A549 (cell line): ENCODE measurements at regions not wholly inside any gene's neighbourhood (a gene's known extent, or its start where the extent isn't known, plus 50 kb on each side); places are given as distances from the start of the nearest gene placed in this dataset.

Experiments used
- ATAC-seq, 2 experiments: fragments of 200-7000 bp in 1 of 2; fragments of >200 bp in 1 of 2; cut with Nextera tagmentation in 1 of 2; cut with Tn5 transposase in 1 of 2; 3 replicates each; pipeline versions ENCODE4 v1.8.0 to v1.9.1; 2018 to 2020; ENCODE audit warnings: mild to moderate bottlenecking in 1 of 2, moderate library complexity in 1 of 2
- CTCF ChIA-PET: fragments of 300-600 bp; sonication (Branson Sonifier 250); formaldehyde crosslinking; extraction: SDS; loops from one replicate; lab custom pipeline; 2021; ENCODE audit warnings: antibody characterized with exemption, inconsistent platforms; lab: Yijun Ruan, JAX
- POLR2A ChIA-PET: fragments of 350-600 bp; formaldehyde crosslinking; extraction: SDS; loops from one replicate; lab custom pipeline; 2021; ENCODE audit warnings: antibody characterized with exemption, inconsistent platforms; lab: Yijun Ruan, JAX
- DNase-seq, 2 experiments: peaks; one replicate each; pipeline versions ENCODE4 v3.0.0 to v3.0.0-alpha.2; 2011 to 2016; ENCODE audit warnings: low read depth in 1 of 2, low spot score in 1 of 2
- FAIRE-seq: peaks from 2 replicates; lab custom pipeline; 2011; peaks lifted over from hg19 to GRCh38; lab: Jason Lieb, UNC
- H3K27ac ChIP-seq, 2 experiments: fragments of >200 bp; sonication (Bioruptor Twin); formaldehyde crosslinking; 3 replicates each; pipeline ENCODE4 v1.5.1; 2016 to 2017
- H3K4me1 ChIP-seq: fragments of >200 bp; sonication (Bioruptor Twin); formaldehyde crosslinking; 3 replicates; pipeline ENCODE4 v1.6.1; 2016
- H3K4me2 ChIP-seq: fragments of >200 bp; sonication (Bioruptor Twin); formaldehyde crosslinking; 3 replicates; pipeline ENCODE4 v1.6.1; 2016
- H3K4me3 ChIP-seq: fragments of >200 bp; sonication (Bioruptor Twin); formaldehyde crosslinking; 3 replicates; pipeline ENCODE4 v1.5.1; 2016
- H3K9me3 ChIP-seq: fragments of >200 bp; sonication (Bioruptor Twin); formaldehyde crosslinking; 3 replicates; pipeline ENCODE4 v1.6.1; 2016
- CEBPB ChIP-seq, 2 experiments: fragments of >200 bp in 1 of 2; sonication (Bioruptor Twin) in 1 of 2; formaldehyde crosslinking in 1 of 2; IDR thresholded peaks; 2 replicates each; pipeline ENCODE4 v1.6.1; 2012 to 2016
- CHD2 ChIP-seq: fragments of 150-350 bp; IDR thresholded peaks from 2 replicates; pipeline ENCODE4 v1.6.1; 2014; ENCODE audit warnings: low read length; ENCODE audit not compliant: partially characterized antibody
- CHD4 ChIP-seq: fragments of 200-600 bp; sonication (generic); IDR thresholded peaks from 2 replicates; pipeline ENCODE4 v1.6.1; 2016; ENCODE audit warnings: antibody characterized with exemption, mild to moderate bottlenecking, borderline replicate concordance
- FOSB ChIP-seq: fragments of 250-450 bp; sonication (Bioruptor Pico); IDR thresholded peaks from 2 replicates; pipeline ENCODE4 v1.5.0; 2020; ENCODE audit warnings: mild to moderate bottlenecking, moderate library complexity
- FOSL2 ChIP-seq, 2 experiments: fragments of 450-650 bp in 1 of 2; fragments of >200 bp in 1 of 2; sonication (Bioruptor Twin) in 1 of 2; formaldehyde crosslinking; IDR thresholded peaks; 2 replicates each; pipeline versions ENCODE4 v1.5.0 to v1.6.1; 2016 to 2020; ENCODE audit warnings: mild to moderate bottlenecking in 1 of 2, moderate library complexity in 1 of 2
- HDAC2 ChIP-seq: fragments of 200-600 bp; sonication (generic); IDR thresholded peaks from 2 replicates; pipeline ENCODE4 v1.6.1; 2016
- HOXB13 ChIP-seq: fragments of 250-450 bp; sonication (Bioruptor Pico); IDR thresholded peaks from 2 replicates; pipeline ENCODE4 v1.5.0; 2020; ENCODE audit warnings: low read depth, mild to moderate bottlenecking, moderate library complexity
- JUNB ChIP-seq: fragments of >200 bp; sonication (Bioruptor Twin); formaldehyde crosslinking; IDR thresholded peaks from 2 replicates; pipeline ENCODE4 v1.6.1; 2016
- KDM5A ChIP-seq: fragments of 200-600 bp; sonication (generic); IDR thresholded peaks from 2 replicates; pipeline ENCODE4 v1.6.1; 2016; ENCODE audit warnings: antibody characterized with exemption, mild to moderate bottlenecking
- MYC ChIP-seq: IDR thresholded peaks from 2 replicates; pipeline ENCODE4 v1.6.1; 2012; ENCODE audit warnings: mild to moderate bottlenecking, inconsistent platforms, low read length, improper control_type of control experiment, borderline replicate concordance
- NFE2L2 ChIP-seq: fragments of 150-350 bp; conservative IDR thresholded peaks from 2 replicates; pipeline ENCODE4 v1.6.1; 2014; ENCODE audit warnings: low read length
- PHF8 ChIP-seq: fragments of 200-600 bp; sonication (generic); IDR thresholded peaks from 2 replicates; pipeline ENCODE4 v1.6.1; 2016; ENCODE audit warnings: low read depth, mild to moderate bottlenecking, antibody characterized with exemption, moderate library complexity, borderline replicate concordance
- RARB ChIP-seq: fragments of 250-450 bp; sonication (Bioruptor Pico); IDR thresholded peaks from 2 replicates; pipeline ENCODE4 v1.8.0; 2021; ENCODE audit warnings: mild to moderate bottlenecking, moderate library complexity
- RCOR1 ChIP-seq: fragments of 150-350 bp; IDR thresholded peaks from 2 replicates; pipeline ENCODE4 v1.6.1; 2014; ENCODE audit warnings: antibody characterized with exemption, low read length, low read depth
- RFX5 ChIP-seq: fragments of 450-650 bp; IDR thresholded peaks from 2 replicates; pipeline ENCODE4 v1.7.1; 2014; ENCODE audit warnings: antibody characterized with exemption, mild to moderate bottlenecking, moderate library complexity
- SMC3 ChIP-seq: fragments of >200 bp; sonication (Bioruptor Twin); formaldehyde crosslinking; IDR thresholded peaks from 3 replicates; pipeline ENCODE4 v1.6.1; 2018; ENCODE audit warnings: inconsistent platforms
- SREBF2 ChIP-seq: fragments of 450-650 bp; IDR thresholded peaks from 2 replicates; pipeline ENCODE4 v1.6.1; 2014; ENCODE audit warnings: mild to moderate bottlenecking, moderate library complexity
- TFCP2L1 ChIP-seq: fragments of 250-450 bp; sonication (Bioruptor Pico); IDR thresholded peaks from 2 replicates; pipeline ENCODE4 v1.5.0; 2021; ENCODE audit warnings: mild to moderate bottlenecking
- TP53 ChIP-seq: fragments of 250-450 bp; sonication (Bioruptor Pico); IDR thresholded peaks from 2 replicates; pipeline ENCODE4 v1.5.0; 2021; ENCODE audit warnings: mild to moderate bottlenecking, moderate library complexity
- ZFP36 ChIP-seq: fragments of 450-650 bp; IDR thresholded peaks from 2 replicates; pipeline ENCODE4 v1.6.1; 2014; ENCODE audit warnings: borderline replicate concordance; ENCODE audit not compliant: partially characterized antibody
- WGBS: methylation state at CpG from one replicate; pipeline ENCODE4 v1.1.6; 2017; ENCODE audit errors: missing lambda C conversion rate; 5-methylcytosine and 5-hydroxymethylcytosine counted together
- TF ChIP-seq, protein P1 (sequence below): fragments of >200 bp; sonication (Bioruptor Twin); formaldehyde crosslinking; IDR thresholded peaks from 3 replicates; pipeline ENCODE4 v1.6.1; 2016
- TF ChIP-seq, protein P2 (sequence below): IDR thresholded peaks from 2 replicates; pipeline ENCODE4 v1.6.1; 2012
- TF ChIP-seq, protein P3 (sequence below): fragments of 250-450 bp; sonication (Bioruptor Pico); IDR thresholded peaks from 2 replicates; pipeline ENCODE4 v1.5.0; 2021; ENCODE audit warnings: mild to moderate bottlenecking, moderate library complexity, borderline replicate concordance
- TF ChIP-seq, protein P4 (sequence below): IDR thresholded peaks from 2 replicates; pipeline ENCODE4 v1.6.1; 2012
- TF ChIP-seq, protein P5 (sequence below): fragments of 200-600 bp; sonication (generic); IDR thresholded peaks from 2 replicates; pipeline ENCODE4 v1.6.1; 2016; ENCODE audit warnings: antibody characterized with exemption, mild to moderate bottlenecking, moderate library complexity

DNA sequence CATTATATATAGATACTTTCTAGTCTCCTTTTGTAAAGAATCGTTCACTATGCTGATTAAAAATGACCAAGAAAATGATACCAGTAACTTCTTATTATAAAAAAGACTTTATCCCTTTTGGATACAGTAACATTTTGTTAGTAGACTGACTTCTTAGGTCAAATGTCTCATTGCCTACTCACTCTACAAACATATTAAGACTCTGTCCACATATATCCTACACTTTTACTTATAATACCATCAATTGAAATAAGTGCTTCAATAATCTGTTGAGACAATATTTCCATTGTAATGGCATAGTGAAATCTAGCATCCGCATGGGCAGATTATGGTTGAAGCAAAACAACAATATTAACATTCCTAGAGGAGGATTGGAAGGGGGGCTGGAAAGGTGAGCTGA, 180.6 kb downstream of the ARL4A start:
- WGBS, result 54% methylated on average over 2 of the region's 2 CpGs
- no peak overlapping the region for H3K27ac ChIP-seq
- FAIRE-seq (no peak), DNase-seq (no peak), ATAC-seq (no peak)
- TF ChIP-seq SMC3 (no peak), PHF8 (no peak), CEBPB (IDR thresholded peaks at IDR 0.05) (no peak), TP53 (CRISPR knock-in tag) (no peak), HDAC2 (no peak), FOSB (CRISPR knock-in tag) (no peak)
- TF ChIP-seq, protein P1, sequence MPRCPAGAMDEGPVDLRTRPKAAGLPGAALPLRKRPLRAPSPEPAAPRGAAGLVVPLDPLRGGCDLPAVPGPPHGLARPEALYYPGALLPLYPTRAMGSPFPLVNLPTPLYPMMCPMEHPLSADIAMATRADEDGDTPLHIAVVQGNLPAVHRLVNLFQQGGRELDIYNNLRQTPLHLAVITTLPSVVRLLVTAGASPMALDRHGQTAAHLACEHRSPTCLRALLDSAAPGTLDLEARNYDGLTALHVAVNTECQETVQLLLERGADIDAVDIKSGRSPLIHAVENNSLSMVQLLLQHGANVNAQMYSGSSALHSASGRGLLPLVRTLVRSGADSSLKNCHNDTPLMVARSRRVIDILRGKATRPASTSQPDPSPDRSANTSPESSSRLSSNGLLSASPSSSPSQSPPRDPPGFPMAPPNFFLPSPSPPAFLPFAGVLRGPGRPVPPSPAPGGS, result no peak
- TF ChIP-seq, protein P2, sequence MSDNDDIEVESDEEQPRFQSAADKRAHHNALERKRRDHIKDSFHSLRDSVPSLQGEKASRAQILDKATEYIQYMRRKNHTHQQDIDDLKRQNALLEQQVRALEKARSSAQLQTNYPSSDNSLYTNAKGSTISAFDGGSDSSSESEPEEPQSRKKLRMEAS, result no peak
- TF ChIP-seq, protein P3, sequence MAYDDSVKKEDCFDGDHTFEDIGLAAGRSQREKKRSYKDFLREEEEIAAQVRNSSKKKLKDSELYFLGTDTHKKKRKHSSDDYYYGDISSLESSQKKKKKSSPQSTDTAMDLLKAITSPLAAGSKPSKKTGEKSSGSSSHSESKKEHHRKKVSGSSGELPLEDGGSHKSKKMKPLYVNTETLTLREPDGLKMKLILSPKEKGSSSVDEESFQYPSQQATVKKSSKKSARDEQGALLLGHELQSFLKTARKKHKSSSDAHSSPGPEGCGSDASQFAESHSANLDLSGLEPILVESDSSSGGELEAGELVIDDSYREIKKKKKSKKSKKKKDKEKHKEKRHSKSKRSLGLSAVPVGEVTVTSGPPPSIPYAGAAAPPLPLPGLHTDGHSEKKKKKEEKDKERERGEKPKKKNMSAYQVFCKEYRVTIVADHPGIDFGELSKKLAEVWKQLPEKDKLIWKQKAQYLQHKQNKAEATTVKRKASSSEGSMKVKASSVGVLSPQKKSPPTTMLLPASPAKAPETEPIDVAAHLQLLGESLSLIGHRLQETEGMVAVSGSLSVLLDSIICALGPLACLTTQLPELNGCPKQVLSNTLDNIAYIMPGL (CRISPR knock-in tag), result no peak
- TF ChIP-seq, protein P4, sequence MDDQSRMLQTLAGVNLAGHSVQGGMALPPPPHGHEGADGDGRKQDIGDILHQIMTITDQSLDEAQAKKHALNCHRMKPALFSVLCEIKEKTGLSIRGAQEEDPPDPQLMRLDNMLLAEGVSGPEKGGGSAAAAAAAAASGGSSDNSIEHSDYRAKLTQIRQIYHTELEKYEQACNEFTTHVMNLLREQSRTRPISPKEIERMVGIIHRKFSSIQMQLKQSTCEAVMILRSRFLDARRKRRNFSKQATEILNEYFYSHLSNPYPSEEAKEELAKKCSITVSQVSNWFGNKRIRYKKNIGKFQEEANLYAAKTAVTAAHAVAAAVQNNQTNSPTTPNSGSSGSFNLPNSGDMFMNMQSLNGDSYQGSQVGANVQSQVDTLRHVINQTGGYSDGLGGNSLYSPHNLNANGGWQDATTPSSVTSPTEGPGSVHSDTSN, result no peak
- no peaks in the 10 kb centered on the region for H3K4me1 ChIP-seq
- CTCF ChIA-PET, result no interaction called here
- H3K9me3 ChIP-seq, result no peaks in the 10 kb centered on the region
- POLR2A ChIA-PET, result no interaction called here
- no peak overlapping the region for H3K4me2 ChIP-seq
- no peak overlapping the region for H3K4me3 ChIP-seq

DNA sequence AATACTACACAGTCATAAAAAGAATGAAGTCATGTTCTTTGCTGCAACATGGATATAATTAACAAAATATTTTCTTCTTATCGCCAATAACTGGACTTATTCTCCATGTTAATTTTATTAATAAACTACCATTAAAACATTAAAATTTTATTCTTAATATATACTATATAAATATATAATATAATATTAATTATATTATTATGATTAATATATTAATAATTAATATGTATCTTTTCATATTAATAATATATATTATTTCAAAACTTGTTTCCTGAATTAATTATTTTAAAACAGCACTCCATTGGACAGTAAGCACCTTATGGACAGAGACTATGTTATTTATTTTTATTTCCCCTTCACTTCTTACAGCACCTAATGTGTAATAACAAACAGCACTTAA, 182.8 kb downstream of the ARL4A start:
- Histone ChIP-seq H3K9me3 (no peaks in the 10 kb centered on the region), H3K4me1 (no peaks in the 10 kb centered on the region), H3K4me3 (no peak overlapping the region), H3K4me2 (no peak overlapping the region), H3K27ac (no peak overlapping the region)
- FAIRE-seq (no peak), DNase-seq (no peak), ATAC-seq (no peak)
- TF ChIP-seq NFE2L2, result no peak
- TF ChIP-seq CHD2, result no peak
- TF ChIP-seq RARB, result no peak
- TF ChIP-seq TFCP2L1 (CRISPR knock-in tag), result no peak
- TF ChIP-seq HDAC2, result no peak
- no peak for TF ChIP-seq SMC3
- TF ChIP-seq CHD4, result no peak
- no peak for TF ChIP-seq ZFP36
- no peak for TF ChIP-seq FOSL2 (IDR thresholded peaks at IDR 0.05)
- TF ChIP-seq FOSL2 (CRISPR knock-in tag; IDR thresholded peaks at IDR 0.05), result no peak
- TF ChIP-seq RCOR1, result no peak
- TF ChIP-seq, protein P4, result no peak
- no peak for TF ChIP-seq HOXB13 (CRISPR knock-in tag)
- TF ChIP-seq KDM5A, result no peak
- no peak for TF ChIP-seq JUNB
- TF ChIP-seq RFX5, result no peak
- TF ChIP-seq MYC, result no peak
- TF ChIP-seq, protein P5, sequence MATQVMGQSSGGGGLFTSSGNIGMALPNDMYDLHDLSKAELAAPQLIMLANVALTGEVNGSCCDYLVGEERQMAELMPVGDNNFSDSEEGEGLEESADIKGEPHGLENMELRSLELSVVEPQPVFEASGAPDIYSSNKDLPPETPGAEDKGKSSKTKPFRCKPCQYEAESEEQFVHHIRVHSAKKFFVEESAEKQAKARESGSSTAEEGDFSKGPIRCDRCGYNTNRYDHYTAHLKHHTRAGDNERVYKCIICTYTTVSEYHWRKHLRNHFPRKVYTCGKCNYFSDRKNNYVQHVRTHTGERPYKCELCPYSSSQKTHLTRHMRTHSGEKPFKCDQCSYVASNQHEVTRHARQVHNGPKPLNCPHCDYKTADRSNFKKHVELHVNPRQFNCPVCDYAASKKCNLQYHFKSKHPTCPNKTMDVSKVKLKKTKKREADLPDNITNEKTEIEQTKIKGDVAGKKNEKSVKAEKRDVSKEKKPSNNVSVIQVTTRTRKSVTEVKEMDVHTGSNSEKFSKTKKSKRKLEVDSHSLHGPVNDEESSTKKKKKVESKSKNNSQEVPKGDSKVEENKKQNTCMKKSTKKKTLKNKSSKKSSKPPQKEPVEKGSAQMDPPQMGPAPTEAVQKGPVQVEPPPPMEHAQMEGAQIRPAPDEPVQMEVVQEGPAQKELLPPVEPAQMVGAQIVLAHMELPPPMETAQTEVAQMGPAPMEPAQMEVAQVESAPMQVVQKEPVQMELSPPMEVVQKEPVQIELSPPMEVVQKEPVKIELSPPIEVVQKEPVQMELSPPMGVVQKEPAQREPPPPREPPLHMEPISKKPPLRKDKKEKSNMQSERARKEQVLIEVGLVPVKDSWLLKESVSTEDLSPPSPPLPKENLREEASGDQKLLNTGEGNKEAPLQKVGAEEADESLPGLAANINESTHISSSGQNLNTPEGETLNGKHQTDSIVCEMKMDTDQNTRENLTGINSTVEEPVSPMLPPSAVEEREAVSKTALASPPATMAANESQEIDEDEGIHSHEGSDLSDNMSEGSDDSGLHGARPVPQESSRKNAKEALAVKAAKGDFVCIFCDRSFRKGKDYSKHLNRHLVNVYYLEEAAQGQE, result no peak
- no peak for TF ChIP-seq TP53 (CRISPR knock-in tag)
- TF ChIP-seq SREBF2, result no peak
- WGBS, result 84% methylated on average over 1 of the region's 1 CpG
- ChIA-PET CTCF (interaction anchor here (0.6 kb wide), 1 partner anchor 192 kb away, joined by 3 read pairs; no protein-coding TSS in a partner anchor), POLR2A (no interaction called here)
